ENCODE measurements at regions not wholly inside any gene's neighbourhood (a gene's known extent, or its start where the extent isn't known, plus 50 kb on each side); places are given as distances from the start of the nearest gene placed in this dataset.
"Not testable (repeated sequence)": the region's sequence is repeated elsewhere in the genome, so short reads cannot be mapped to it uniquely, and the experiment has no call there.

DNA sequence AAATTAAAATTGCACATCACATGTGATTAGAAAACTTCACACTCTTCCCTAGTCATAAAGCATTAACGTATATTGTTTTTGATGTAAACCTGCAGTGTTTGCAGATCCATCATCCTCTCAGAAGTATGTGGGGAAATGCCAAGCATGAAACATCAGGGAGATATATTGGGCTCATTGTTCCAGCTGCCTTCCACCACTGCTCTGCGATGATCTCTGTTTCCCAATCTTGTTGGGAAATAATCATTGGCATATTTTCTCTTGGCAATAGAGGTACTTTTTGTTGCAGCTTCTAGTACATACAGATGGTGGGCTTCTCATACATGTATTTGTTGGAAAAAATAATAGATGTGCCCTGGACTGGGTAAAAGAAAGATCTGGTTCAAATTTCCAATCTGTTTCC lies 466.3 kb upstream of the HS3ST1 start:
- no peak for DNase-seq

DNA sequence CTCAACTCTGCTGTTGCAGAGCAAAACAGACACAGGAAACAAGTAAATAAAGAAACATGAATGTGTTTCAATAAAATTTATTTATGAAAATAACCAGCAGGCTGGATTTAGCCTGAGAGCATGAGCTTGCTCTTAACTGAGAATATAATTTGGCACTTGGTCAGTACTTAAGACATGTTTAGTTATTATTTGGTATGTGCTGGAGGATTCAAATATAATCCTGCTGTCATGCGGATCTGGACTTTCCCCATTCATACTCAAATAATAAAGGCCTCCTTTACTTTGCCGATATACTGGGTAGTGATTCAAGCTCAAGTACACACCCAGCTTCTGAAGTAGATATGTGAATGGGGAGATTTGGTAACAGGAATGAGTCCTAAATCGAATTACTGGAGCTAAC lies 465.5 kb upstream of the HS3ST1 start:
- no peak for DNase-seq

- DNase-seq = no peak
Observed at GRCh38 chr4:11889099-11889498, 460.4 kb upstream of the HS3ST1 start.

GRCh38 chr4:11881947-11882346 lies 453.3 kb upstream of the HS3ST1 start:
- DNase-seq = no peak

DNA sequence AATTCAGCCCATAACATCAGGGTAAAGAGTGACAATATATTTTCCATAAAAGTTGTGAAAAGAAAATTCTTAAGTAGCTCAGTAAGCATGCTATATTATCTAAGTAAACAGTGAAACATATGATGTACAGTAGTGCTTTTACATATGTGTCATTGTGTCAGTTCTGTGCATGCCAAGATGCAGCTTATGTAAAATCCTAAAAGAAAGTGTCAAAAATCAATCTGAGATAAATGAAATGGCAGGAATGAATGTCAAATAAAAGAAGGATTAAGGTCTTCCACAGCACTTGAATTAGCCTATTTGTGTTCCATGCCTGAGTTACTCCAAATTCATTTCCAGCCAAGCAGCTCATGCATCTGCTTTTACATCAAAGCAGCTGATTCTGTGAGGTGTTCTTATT lies 452.7 kb upstream of the HS3ST1 start:
- peak in 1 of 2 experiments; percentile 6 for DNase-seq

GRCh38 chr4:11878241-11878640 lies 449.5 kb upstream of the HS3ST1 start:
- no peak for DNase-seq

- no peak for DNase-seq
Observed at GRCh38 chr4:11876104-11876503, 447.4 kb upstream of the HS3ST1 start.

DNA sequence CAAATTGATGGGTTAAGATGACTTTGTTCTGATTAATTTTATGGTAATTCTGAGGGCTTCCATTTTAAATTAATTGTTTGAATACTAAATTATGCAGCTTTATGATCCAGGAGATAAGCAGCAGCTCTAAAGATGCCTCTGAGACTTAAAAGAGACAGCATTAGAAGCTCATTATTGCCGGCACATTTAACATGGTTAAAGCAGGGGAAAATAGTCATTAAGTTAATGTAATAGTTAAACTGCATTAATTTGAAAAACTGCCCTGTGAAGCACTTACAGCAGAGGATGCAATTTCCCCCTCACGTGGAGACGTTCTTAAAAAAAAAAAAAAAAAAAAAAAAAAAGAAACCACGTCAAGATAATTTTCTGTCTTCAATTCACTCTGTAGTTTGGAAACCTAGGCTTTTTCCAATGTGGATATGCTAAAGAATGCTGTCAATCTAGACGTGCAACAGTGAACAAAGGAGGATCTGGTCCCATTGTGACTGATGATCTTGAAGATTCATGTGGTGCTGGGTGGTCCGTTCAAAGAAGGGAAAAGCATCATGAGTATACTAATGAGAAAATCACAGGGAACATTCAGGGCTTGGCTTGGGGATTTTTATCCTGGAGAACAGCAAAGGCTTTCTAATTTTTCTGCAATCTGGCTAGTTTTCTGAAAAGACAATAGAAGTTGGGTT lies 440.6 kb upstream of the HS3ST1 start:
- no peak for DNase-seq

DNA sequence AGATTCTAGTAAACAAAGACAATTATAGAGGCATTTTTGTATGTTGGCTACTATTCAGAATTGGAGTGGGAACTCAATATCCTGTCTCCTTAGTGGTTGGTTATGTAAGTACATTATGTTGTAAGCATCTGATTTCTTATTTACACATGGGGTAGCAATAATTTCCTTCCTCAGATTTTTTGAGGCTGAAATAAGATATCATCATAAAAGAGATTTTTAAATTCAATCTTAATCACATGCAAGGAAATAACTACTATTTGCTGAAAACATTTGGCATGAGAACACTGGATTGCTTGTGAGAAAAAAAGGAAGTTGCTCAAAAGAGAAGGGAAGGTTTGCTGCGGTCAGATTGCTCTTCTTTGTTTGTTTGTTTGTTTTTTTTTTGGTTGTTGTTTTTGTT lies 437.7 kb upstream of the HS3ST1 start:
- DNase-seq = no peak

DNA sequence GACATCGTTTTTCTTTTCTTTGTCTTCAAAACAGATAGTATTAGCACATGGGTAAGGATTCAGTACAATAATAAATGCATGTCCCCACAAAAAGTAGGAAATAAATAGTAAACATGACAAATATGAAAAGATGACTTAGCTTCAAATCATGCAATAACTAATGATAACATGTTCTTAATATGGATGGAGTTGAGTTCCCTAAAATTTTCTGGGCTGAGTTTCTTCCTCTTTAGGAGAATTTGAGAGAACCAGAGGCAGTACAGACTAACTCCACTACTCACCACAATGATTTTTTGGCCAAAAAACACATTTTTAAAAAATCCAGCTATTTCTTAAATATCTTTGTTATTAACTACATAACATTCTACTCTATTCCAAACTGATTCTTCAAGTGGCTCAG lies 432.3 kb upstream of the HS3ST1 start:
- DNase-seq = no peak

- DNase-seq = no peak
Observed at GRCh38 chr4:11857881-11858280, 429.2 kb upstream of the HS3ST1 start.

DNA sequence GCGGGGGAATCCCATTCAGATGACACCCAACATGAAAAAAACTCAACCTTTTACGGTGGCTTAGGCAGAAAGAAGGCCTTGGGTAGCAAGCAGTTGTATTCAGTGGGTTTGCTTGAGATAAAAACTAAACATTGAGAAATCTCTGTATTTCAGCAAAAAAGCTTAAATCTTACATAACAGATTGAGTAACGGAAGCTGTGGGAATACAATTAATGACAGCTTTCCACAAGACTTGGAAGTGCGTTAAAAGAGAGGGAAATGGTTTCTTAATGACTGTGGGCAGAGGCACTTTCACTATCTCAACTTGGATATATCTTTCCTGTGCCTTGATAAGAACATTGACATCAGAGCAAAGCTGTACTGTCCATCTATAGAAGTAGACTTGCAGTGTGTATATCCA lies 418.5 kb upstream of the HS3ST1 start:
- DNase-seq = no peak

- DNase-seq = no peak
Observed at GRCh38 chr4:11843927-11844326, 415.2 kb upstream of the HS3ST1 start.

DNA sequence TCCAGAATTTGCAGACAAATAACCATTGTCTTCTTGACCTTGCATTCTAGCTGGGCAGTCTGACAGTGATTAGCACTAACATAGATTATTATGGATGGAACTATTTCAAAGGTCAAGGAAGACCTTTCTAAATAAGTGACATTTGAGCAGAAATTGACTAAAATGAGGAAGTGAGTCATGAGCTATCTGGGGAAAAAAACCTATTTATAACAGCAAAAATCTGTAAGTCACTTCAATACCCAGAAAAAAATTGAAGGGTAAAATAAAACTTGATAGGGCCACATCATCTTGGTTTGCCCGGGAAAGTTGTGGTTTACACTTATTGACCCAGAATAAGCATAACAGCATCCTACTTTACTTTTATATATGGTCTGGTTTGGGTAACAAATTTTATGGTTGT lies 414.6 kb upstream of the HS3ST1 start:
- no peak for DNase-seq

- DNase-seq = no peak
Observed at GRCh38 chr4:11842620-11843263, 414.0 kb upstream of the HS3ST1 start.

DNA sequence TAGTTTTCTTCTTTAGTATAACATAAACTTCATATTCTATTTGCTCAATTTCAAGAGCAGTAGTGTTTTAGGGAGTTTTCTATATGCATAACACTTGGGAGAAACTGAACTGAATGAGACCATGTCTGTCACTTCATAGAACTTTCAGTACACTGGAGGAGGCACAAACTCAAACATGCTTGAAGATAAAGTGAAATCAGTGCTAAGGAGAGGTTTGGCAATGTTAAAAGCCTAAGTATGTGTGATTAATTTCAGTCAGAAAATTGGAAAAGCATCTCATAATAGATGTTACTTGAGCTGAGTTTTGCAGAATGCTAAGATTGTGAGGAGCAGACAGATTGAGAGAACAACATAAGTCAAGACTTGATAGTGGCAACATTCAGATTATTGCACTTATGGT lies 411.2 kb upstream of the HS3ST1 start:
- DNase-seq = no peak

- peak in 1 of 2 experiments; percentile 1 for DNase-seq
Observed at GRCh38 chr4:11831739-11832138, 403.0 kb upstream of the HS3ST1 start.

DNA sequence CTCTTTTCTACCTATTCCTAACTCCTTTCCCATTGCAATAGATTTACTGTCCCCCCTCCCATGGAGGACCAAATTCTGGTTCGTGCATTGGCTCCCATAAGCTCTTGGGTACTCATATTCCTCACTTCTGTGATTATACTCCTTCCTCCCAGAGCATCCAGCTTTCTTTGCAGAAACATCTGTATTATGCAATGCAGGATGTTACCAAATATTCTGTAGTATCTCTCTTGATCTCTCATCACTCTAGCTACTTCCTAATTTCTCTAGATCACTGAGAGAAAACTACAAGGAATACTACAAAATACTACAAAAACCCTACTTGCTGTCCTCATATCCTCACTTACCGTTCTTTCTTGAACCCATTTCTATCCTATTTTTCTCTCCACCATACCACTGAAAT lies 395.9 kb upstream of the HS3ST1 start:
- no peak for DNase-seq

GRCh38 chr4:11821772-11822430 lies 393.2 kb upstream of the HS3ST1 start:
- no peak for DNase-seq

DNA sequence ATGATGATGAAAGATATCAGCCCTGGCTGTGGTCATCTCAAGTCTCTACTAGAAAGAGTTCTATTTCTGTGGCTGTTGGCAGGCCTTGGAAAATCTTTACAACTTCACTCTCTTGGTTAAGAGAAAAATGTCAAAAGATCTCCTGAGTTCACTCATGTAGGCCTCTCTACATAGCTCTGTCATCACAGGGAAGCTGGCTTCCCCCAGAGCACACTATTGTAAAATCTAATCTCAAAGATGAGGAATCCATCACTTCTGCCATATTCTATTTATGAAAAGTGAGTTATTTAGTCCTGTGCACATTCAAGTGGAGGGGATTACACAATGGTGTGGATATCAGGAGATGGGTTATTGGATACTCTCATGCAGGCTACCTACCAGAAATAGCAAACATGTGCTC lies 388.4 kb upstream of the HS3ST1 start:
- DNase-seq = no peak

DNA sequence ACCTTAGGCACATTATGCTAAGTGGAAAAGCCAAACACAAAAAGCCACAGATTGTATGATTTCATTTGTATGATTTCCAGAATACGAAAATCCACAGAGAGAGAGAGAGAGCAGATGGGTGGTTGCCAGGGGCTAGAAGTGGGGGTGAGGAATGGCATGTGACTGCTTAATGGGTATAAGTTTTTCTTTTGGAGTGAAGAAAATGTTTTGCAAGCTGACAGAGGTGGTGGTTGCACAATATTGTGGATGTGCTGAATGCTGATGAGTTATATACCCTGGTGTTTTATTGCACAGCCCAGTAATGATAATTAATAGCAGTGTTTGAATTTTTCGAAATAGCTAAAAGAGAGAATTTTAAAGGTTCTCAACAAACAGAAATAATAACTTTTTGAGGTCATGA lies 386.1 kb upstream of the HS3ST1 start:
- DNase-seq = peak in 1 of 2 experiments; percentile 1

- DNase-seq = no peak
Observed at GRCh38 chr4:11813951-11814446, 385.3 kb upstream of the HS3ST1 start.

DNA sequence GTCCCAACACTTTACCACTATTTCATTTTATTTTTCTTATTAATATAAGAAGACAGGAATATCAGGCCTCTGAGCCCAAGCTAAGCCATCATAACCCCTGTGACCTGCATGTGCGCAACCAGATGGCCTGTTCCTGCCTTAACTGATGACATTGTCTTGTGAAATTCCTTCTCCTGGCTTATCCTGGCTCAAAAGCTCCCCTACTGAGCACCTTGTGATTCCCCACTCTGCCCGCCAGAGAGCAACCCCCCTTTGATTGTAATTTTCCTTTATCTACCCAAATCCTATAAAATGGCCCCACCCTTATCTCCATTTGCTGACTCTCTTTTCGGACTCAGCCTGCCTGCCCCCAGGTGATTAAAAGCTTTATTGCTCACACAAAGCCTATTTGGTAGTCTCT lies 382.8 kb upstream of the HS3ST1 start:
- DNase-seq = not testable (repeated sequence)

GRCh38 chr4:11805842-11806241 lies 377.1 kb upstream of the HS3ST1 start:
- peak in 1 of 2 experiments; percentile 33 for DNase-seq
